Lung (tissue), 11 donors: ENCODE measurements at regions not wholly inside any gene's neighbourhood (a gene's known extent, or its start where the extent isn't known, plus 50 kb on each side); places are given as distances from the start of the nearest gene placed in this dataset.

Source experiments
- ATAC-seq: fragments of 200-7000 bp; cut with Tn5 transposase; one replicate; pipeline ENCODE4 v1.9.1; 2020; ENCODE audit warnings: moderate number of reproducible peaks; ENCODE audit not compliant: insufficient read depth, low FRiP score
- DNase-seq, 3 donors: peaks; one replicate each; pipeline ENCODE4 v3.0.0-alpha.2; 2013 to 2017
- H3K27ac ChIP-seq, 2 donors: one replicate each; pipeline ENCODE4 v1.5.1; 2013; ENCODE audit warnings: mild to moderate bottlenecking in 2 of 2, moderate library complexity in 2 of 2, control low read depth in 1 of 2, inconsistent platforms in 1 of 2, low read depth in 1 of 2, low read length in 1 of 2
- H3K27me3 ChIP-seq, 3 donors: one replicate each; pipeline ENCODE4 v1.5.1; 2013; ENCODE audit warnings: low read length in 2 of 3; ENCODE audit not compliant: control insufficient read depth in 3 of 3, insufficient read depth in 3 of 3
- H3K36me3 ChIP-seq, 4 donors: one replicate each; pipeline ENCODE4 v1.5.1; 2013; ENCODE audit warnings: low read length in 4 of 4, mild to moderate bottlenecking in 1 of 4, moderate library complexity in 1 of 4; ENCODE audit not compliant: control insufficient read depth in 4 of 4, insufficient read depth in 4 of 4
- H3K4me1 ChIP-seq, 5 donors: one replicate each; pipeline ENCODE4 v1.5.1; 2013; ENCODE audit warnings: low read length in 5 of 5, mild to moderate bottlenecking in 2 of 5, moderate library complexity in 1 of 5; ENCODE audit not compliant: control insufficient read depth in 5 of 5, insufficient read depth in 5 of 5
- H3K4me3 ChIP-seq: one replicate; pipeline ENCODE4 v1.5.1; 2013; ENCODE audit warnings: mild to moderate bottlenecking, control low read depth, moderate library complexity
- H3K9ac ChIP-seq, 2 donors: one replicate each; pipeline ENCODE4 v1.5.1; 2013; ENCODE audit warnings: low read length in 2 of 2, control low read depth in 1 of 2; ENCODE audit not compliant: insufficient read depth in 1 of 2
- H3K9me3 ChIP-seq, 4 donors: one replicate each; pipeline ENCODE4 v1.5.1; 2013; ENCODE audit warnings: low read length in 3 of 4, mild to moderate bottlenecking in 1 of 4, moderate library complexity in 1 of 4; ENCODE audit not compliant: control insufficient read depth in 4 of 4, insufficient read depth in 3 of 4
- CTCF ChIP-seq: IDR thresholded peaks from 2 replicates; pipeline ENCODE4 v1.5.1; 2012; ENCODE audit warnings: mild to moderate bottlenecking; ENCODE audit errors: control extremely low read depth, extremely low read depth
- WGBS, 2 donors: extraction: QIAGEN DNeasy Blood & Tissue Kit; methylation state at CpG; one replicate each; pipeline ENCODE4 v1.1.7; 2013; 5-methylcytosine and 5-hydroxymethylcytosine counted together
- donor health status: control.
- donor health status: control.
- donor health status: Bipolar disorder and iron deficiency.
- donor health status: healthy.
- donor health status: DM: yes; HTN: yes; CAD: no.

GRCh38 chr4:163913571-163913970, 419.1 kb downstream of the TMA16 start:
- no peak for ATAC-seq
- WGBS, 2 donors, result 76 to 80% methylated on average over 4 of the region's 4 CpGs

GRCh38 chr4:163915896-163916295, 421.4 kb downstream of the TMA16 start:
- TF ChIP-seq CTCF, result no peak
- H3K4me1 ChIP-seq, result no peaks in the 10 kb centered on the region
- peaks cover 0 to 2% (median 0%) of the 10 kb centered on the region in 4 donors for H3K9me3 ChIP-seq
- H3K36me3 ChIP-seq, result no peaks in the 10 kb centered on the region
- no peak overlapping the region for H3K4me3 ChIP-seq
- WGBS, 2 donors, result 91 to 95% methylated on average over 3 of the region's 3 CpGs
- DNase-seq (no peak), ATAC-seq (no peak)
- no peak overlapping the region for H3K9ac ChIP-seq
- no peaks in the 10 kb centered on the region for H3K27me3 ChIP-seq
- no peak overlapping the region for H3K27ac ChIP-seq

More at GRCh38 chr4:163913571-163913970, 419.1 kb downstream of the TMA16 start:
- no peak for TF ChIP-seq CTCF
- Histone ChIP-seq H3K4me1 (no peaks in the 10 kb centered on the region), H3K4me3 (no peak overlapping the region), H3K36me3 (no peaks in the 10 kb centered on the region), H3K9me3 (no peaks in the 10 kb centered on the region), H3K9ac (no peak overlapping the region), H3K27me3 (no peaks in the 10 kb centered on the region), H3K27ac (no peak overlapping the region)
- no peak for DNase-seq

- no peaks in the 10 kb centered on the region for H3K27me3 ChIP-seq
- no peaks in the 10 kb centered on the region for H3K36me3 ChIP-seq
- ATAC-seq (no peak), DNase-seq (no peak)
- WGBS, 2 donors, result 71 to 82% methylated on average over 2 of the region's 2 CpGs
- no peak overlapping the region for H3K9ac ChIP-seq
- TF ChIP-seq CTCF, result no peak
- peaks cover 0 to 3% (median 0%) of the 10 kb centered on the region in 5 donors for H3K4me1 ChIP-seq
- H3K4me3 ChIP-seq, result no peak overlapping the region
- H3K27ac ChIP-seq, result no peak overlapping the region
- peaks cover 0 to 2% (median 0%) of the 10 kb centered on the region in 4 donors for H3K9me3 ChIP-seq
These were observed 425.9 kb downstream of the TMA16 start for GRCh38 chr4:163920426-163920825.

DNA sequence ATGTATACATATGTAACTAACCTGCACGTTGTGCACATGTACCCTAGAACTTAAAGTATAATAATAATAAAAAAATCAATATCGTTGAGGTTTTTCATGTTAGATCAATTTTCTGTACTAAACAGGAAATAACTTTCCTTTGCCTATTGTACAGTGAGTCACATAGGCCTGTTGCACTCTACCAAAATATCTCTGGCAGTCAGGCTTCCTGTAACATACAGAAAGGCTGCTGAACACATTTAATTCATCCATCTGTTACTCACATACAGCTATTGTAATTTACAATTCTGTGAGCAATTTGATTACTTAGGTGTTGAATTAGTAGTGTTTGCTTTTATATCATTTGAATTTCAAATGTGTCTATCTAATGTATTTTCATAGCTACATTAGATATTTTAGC, 427.8 kb downstream of the TMA16 start:
- no peak overlapping the region for H3K4me3 ChIP-seq
- H3K27me3 ChIP-seq, result no peaks in the 10 kb centered on the region
- peaks cover 0 to 3% (median 0%) of the 10 kb centered on the region in 5 donors for H3K4me1 ChIP-seq
- H3K27ac ChIP-seq, result no peak overlapping the region
- peaks cover 0 to 2% (median 0%) of the 10 kb centered on the region in 4 donors for H3K9me3 ChIP-seq
- TF ChIP-seq CTCF, result no peak
- H3K36me3 ChIP-seq, result no peaks in the 10 kb centered on the region
- no peak overlapping the region for H3K9ac ChIP-seq
- ATAC-seq (no peak), DNase-seq (no peak)
- 44 to 46% methylated on average over 2 of the region's 2 CpGs for WGBS, 2 donors
